ENCODE measurements at regions not wholly inside any gene's neighbourhood (a gene's known extent, or its start where the extent isn't known, plus 50 kb on each side); places are given as distances from the start of the nearest gene placed in this dataset.

DNA sequence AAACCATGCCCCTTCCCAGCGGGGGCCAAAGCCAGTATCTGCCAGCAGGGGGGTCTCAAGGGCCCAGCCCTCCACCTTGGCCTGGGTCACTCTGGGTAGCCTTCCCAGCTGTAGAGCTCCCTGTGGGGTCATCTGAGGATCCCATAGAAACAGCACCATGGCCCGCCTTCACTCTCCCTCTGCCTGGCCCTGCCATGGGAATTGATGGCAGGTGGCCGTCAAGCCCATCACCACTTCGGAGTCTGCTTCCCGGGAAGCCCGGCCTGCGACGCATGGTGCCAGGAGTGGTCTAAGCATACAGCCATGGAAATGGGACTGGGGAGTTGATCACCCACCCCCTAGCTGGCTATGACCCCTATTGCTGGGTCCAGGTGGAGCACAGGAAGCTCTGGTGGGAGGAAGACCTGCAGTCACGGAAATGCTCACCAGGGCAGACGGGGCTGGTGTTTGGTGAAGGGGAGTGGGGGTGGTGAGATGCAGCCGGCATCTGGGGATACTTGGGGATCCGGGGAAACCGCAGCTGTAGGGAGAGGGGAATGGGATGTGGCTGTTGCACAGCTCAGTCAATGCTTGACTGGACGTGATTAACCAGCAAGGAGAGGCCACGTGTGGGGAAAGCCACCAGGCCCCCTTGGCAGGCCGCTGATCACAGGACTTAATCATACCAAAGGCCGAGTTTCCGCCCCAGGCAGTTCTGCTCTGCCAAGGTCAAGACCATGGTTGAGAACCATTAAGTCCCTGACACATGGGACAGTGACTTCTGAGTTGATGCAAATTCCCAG lies 52.2 kb upstream of the DIO3 start:
- DNase-seq: no peak

DNA sequence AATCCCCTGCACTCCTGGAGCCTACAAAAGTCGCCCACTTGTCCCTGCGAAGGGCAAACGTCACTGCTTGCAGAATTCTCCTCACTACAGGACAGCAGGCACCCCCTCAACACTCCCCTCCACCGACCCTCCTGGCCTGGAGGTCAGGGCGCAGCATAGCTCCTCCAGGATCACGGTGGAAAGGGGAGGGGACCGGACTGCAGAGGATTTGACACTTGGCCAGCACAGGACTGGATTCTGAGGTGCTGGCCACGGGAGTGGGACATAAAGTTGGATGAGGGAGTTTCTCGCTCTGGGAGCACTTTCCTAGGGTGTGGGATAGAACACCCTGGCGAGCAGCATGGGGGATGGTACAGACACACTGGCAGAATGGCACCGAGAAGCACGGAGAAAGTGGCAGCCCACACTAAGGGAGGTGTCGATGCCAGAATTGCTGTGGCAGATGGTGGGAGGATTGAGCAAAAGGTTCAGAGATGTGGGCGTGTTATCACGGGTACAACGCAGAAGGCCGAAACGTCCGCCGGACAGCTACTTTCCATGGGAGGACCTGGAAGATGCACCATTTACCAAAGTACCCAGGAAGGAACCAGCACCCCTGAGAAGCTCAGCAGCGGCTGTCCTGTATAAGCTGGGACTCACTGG lies 51.4 kb upstream of the DIO3 start:
- no peak for DNase-seq

DNA sequence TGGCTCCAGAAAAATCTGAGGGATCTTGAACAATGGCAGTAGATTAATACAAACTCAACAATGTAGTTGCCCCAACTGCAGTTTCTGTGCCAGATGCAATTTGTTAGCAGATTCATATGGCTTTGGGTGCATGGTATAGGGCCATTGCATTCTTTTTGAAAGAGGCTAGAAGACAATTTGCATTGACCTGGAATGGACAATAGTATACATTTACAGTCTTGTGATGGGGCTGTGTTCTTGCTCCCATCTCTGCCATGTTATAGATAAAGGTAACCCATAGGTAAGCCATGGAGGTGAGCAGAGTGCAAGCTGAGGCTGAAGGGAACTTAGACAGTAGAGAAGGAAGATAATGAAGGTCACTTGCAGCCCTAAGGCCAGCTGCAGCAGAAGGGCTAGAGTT lies 50.1 kb upstream of the DIO3 start:
- no peak for DNase-seq

Measured in fibroblast of skin of back (primary cell).